B cell (primary cell): ENCODE measurements at regions not wholly inside any gene's neighbourhood (a gene's known extent, or its start where the extent isn't known, plus 50 kb on each side); places are given as distances from the start of the nearest gene placed in this dataset.

Experiments
- ATAC-seq: fragments of 200-7000 bp; cut with Tn5 transposase; one replicate; pipeline ENCODE4 v1.10.0; 2021; ENCODE audit warnings: low read depth, mild to moderate bottlenecking, moderate number of reproducible peaks, moderate library complexity
- CTCF ChIA-PET: fragments of 350-600 bp; sonication (Branson Sonifier 250); formaldehyde crosslinking; loops from one replicate; lab custom pipeline; 2021; ENCODE audit warnings: antibody characterized with exemption, inconsistent platforms; lab: Charles Lee
- POLR2A ChIA-PET: fragments of 350-600 bp; sonication (Branson Sonifier 250); formaldehyde crosslinking; loops from one replicate; lab custom pipeline; 2021; ENCODE audit warnings: antibody characterized with exemption; lab: Charles Lee
- DNase-seq: peaks from one replicate; pipeline ENCODE4 v3.0.0; 2013
- H2AFZ ChIP-seq: 2 replicates; pipeline ENCODE4 v1.6.1; 2012; ENCODE audit warnings: mild to moderate bottlenecking, low read depth, low read length; ENCODE audit not compliant: insufficient read depth, poor library complexity, severe bottlenecking
- H3K27ac ChIP-seq, 2 donors: 1 replicate in 1 of 2; 2 replicates in 1 of 2; pipeline ENCODE4 v1.5.1; 2012 to 2013; ENCODE audit warnings: low read length in 2 of 2, mild to moderate bottlenecking in 2 of 2, moderate library complexity in 1 of 2
- H3K27me3 ChIP-seq, 4 experiments: fragments of 200-600 bp in 1 of 4; sonication (generic) in 1 of 4; replicated peaks in 1 of 4; 1 replicate in 2 of 4; 2 replicates in 2 of 4; pipeline versions ENCODE4 v1.6.1 to v1.7.0; 2013 to 2016; ENCODE audit warnings: low read length in 3 of 4, mild to moderate bottlenecking in 2 of 4, mixed read lengths in 1 of 4, moderate library complexity in 1 of 4; ENCODE audit not compliant: insufficient read depth in 4 of 4, control insufficient read depth in 3 of 4; ENCODE audit errors: control extremely low read depth in 1 of 4
- H3K36me3 ChIP-seq, 2 experiments: replicated peaks in 1 of 2; 1 replicate in 1 of 2; 2 replicates in 1 of 2; pipeline versions ENCODE4 v1.6.1 to v1.7.1; 2013; ENCODE audit warnings: low read length in 1 of 2; ENCODE audit not compliant: insufficient read depth in 2 of 2, control insufficient read depth in 1 of 2; ENCODE audit errors: control extremely low read depth in 1 of 2, extremely low read depth in 1 of 2
- H3K4me1 ChIP-seq, 2 donors: fragments of 200-600 bp in 1 of 2; sonication (generic) in 1 of 2; 1 replicate in 1 of 2; 2 replicates in 1 of 2; pipeline versions ENCODE4 v1.5.1 to v1.6.1; 2013 to 2017; ENCODE audit warnings: low read length in 2 of 2; ENCODE audit not compliant: control insufficient read depth in 2 of 2, insufficient read depth in 2 of 2
- H3K4me2 ChIP-seq: replicated peaks from 2 replicates; pipeline ENCODE3; 2012; ENCODE audit warnings: mild to moderate bottlenecking, low read depth, low read length; ENCODE audit not compliant: poor library complexity, severe bottlenecking
- H3K4me3 ChIP-seq, 5 experiments: fragments of 200-600 bp in 1 of 5; sonication (generic) in 1 of 5; 1 replicate in 3 of 5; 2 replicates in 2 of 5; pipeline versions ENCODE4 v1.5.1 to v1.7.0; 2011 to 2016; ENCODE audit warnings: low read length in 4 of 5, mild to moderate bottlenecking in 4 of 5, low read depth in 2 of 5, control low read depth in 1 of 5, moderate library complexity in 1 of 5; ENCODE audit not compliant: insufficient read depth in 1 of 5; ENCODE audit errors: control extremely low read depth in 1 of 5, extremely low read depth in 1 of 5
- H3K79me2 ChIP-seq: fragments of 200-600 bp; sonication (generic); one replicate; pipeline ENCODE4 v1.6.0; 2016; ENCODE audit warnings: low read length; ENCODE audit not compliant: control insufficient read depth, insufficient read depth
- H3K9ac ChIP-seq: fragments of 200-600 bp; sonication (generic); 2 replicates; pipeline ENCODE4 v1.6.1; 2017; ENCODE audit warnings: mild to moderate bottlenecking, low read length, moderate library complexity
- H3K9me3 ChIP-seq, 3 donors: one replicate each; pipeline versions ENCODE4 v1.6.1 to v1.7.1; 2013; ENCODE audit warnings: low read length in 2 of 3; ENCODE audit not compliant: control insufficient read depth in 2 of 3, insufficient read depth in 1 of 3; ENCODE audit errors: control extremely low read depth in 1 of 3
- H4K20me1 ChIP-seq: 2 replicates; pipeline ENCODE4 v1.6.0; 2012; ENCODE audit warnings: mild to moderate bottlenecking, low read length; ENCODE audit not compliant: insufficient read depth, control insufficient read depth, poor library complexity, severe bottlenecking
- H3K27ac Mint-ChIP-seq: one replicate; pipeline ENCODE4 v1.8.0; 2021; ENCODE audit warnings: mixed read lengths
- H3K27me3 Mint-ChIP-seq: one replicate; pipeline ENCODE4 v1.8.0; 2021; ENCODE audit warnings: mixed read lengths
- H3K4me1 Mint-ChIP-seq: one replicate; pipeline ENCODE4 v1.8.0; 2021; ENCODE audit warnings: mixed read lengths
- H3K4me3 Mint-ChIP-seq: one replicate; pipeline ENCODE4 v1.8.0; 2021; ENCODE audit warnings: mixed read lengths
- H3K9me3 Mint-ChIP-seq: one replicate; pipeline ENCODE4 v1.8.0; 2022; ENCODE audit warnings: mixed read lengths; ENCODE audit not compliant: insufficient read depth
- CTCF ChIP-seq: fragments of 200-600 bp; IDR thresholded peaks from one replicate; pipeline ENCODE4 v1.8.0; 2022; ENCODE audit warnings: antibody characterized with exemption, mild to moderate bottlenecking
- EZH2 ChIP-seq: IDR thresholded peaks from 2 replicates; pipeline ENCODE4 v1.6.1; 2012; ENCODE audit warnings: borderline replicate concordance, low read depth, mild to moderate bottlenecking, moderate library complexity, low read length; ENCODE audit not compliant: insufficient read depth, poor library complexity, severe bottlenecking
- WGBS: methylation state at CpG from one replicate; pipeline ENCODE4 v1.1.5; 2013; ENCODE audit warnings: missing lambda C conversion rate; ENCODE audit not compliant: insufficient coverage; 5-methylcytosine and 5-hydroxymethylcytosine counted together
- intact Hi-C: fragments of 100-400 bp; cut with micrococcal nuclease; formaldehyde crosslinking; loops from one replicate; pipeline ENCODE4 v1.10.0; 2022

- Histone ChIP-seq H3K79me2 (no peaks in the 10 kb centered on the region), H3K4me2 (no peak overlapping the region), H3K27me3 (no peaks in the 10 kb centered on the region), H3K9me3 (no peaks in the 10 kb centered on the region), H2AFZ (no peak overlapping the region), H3K36me3 (no peaks in the 10 kb centered on the region), H3K4me1 (peaks cover 30 to 32% of the 10 kb centered on the region in 2 donors), H3K9ac (no peak overlapping the region), H3K27ac (no peak overlapping the region), H3K4me3 (no peak overlapping the region), H4K20me1 (no peaks in the 10 kb centered on the region)
- ChIA-PET POLR2A (no interaction called here), CTCF (no interaction called here)
- TF ChIP-seq EZH2 (no peak), CTCF (no peak)
- intact Hi-C loops: no loop called here
- Mint-ChIP-seq H3K27ac (no peak overlapping the region), H3K4me1 (peaks cover 32% of the 10 kb centered on the region), H3K27me3 (no peaks in the 10 kb centered on the region), H3K9me3 (no peaks in the 10 kb centered on the region), H3K4me3 (no peak overlapping the region)
- DNase-seq (no peak), ATAC-seq (no peak)
- WGBS: no CpG with 5 or more reads among the region's 1 CpG
Observed at GRCh38 chr18:56270671-56271250, 367.6 kb downstream of the TXNL1 start.

DNA sequence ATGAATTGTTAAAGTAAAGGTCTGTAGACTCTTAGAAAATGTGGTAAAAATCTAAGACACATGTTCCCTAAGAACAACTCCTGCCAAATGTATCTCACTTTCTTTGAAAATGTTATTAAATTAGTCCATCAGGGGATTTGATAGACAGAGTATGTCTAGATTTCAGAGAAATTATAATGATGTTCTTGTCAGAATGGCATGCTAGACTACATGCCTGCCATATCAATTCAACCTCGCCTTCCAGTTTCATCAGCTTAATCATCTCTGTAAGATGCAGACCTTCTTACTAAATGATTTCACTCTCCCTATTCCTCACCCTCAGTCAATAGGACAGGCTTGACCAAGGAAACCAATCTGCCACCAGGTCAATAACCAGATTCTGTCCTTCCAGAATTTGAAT is 368.4 kb downstream of the TXNL1 start:
- ATAC-seq: no peak
- ChIA-PET POLR2A (no interaction called here), CTCF (no interaction called here)
- Histone ChIP-seq H2AFZ (no peak overlapping the region), H3K27ac (no peak overlapping the region), H3K4me2 (no peak overlapping the region), H3K4me1 (peaks cover 35 to 40% of the 10 kb centered on the region in 2 donors), H4K20me1 (no peaks in the 10 kb centered on the region), H3K79me2 (no peaks in the 10 kb centered on the region), H3K4me3 (no peak overlapping the region), H3K9me3 (no peaks in the 10 kb centered on the region), H3K27me3 (no peaks in the 10 kb centered on the region), H3K36me3 (no peaks in the 10 kb centered on the region), H3K9ac (no peak overlapping the region)
- Mint-ChIP-seq H3K4me1 (peaks cover 39% of the 10 kb centered on the region), H3K9me3 (no peaks in the 10 kb centered on the region), H3K27me3 (no peaks in the 10 kb centered on the region), H3K27ac (no peak overlapping the region), H3K4me3 (no peak overlapping the region)
- DNase-seq: no peak
- TF ChIP-seq EZH2 (no peak), CTCF (no peak)
- WGBS: 100% methylated on average over 1 of the region's 1 CpG
- intact Hi-C loops: no loop called here
